Cardiac fibroblast (primary cell): ENCODE measurements at regions not wholly inside any gene's neighbourhood (a gene's known extent, or its start where the extent isn't known, plus 50 kb on each side); places are given as distances from the start of the nearest gene placed in this dataset.

Source experiments
- DNase-seq, 2 donors: peaks; one replicate each; pipeline versions ENCODE4 v3.0.0 to v3.0.0-alpha.2; 2010; ENCODE audit warnings: low read depth in 2 of 2
- H3K4me3 ChIP-seq, 2 donors: replicated peaks in 1 of 2; 1 replicate in 1 of 2; 2 replicates in 1 of 2; pipeline ENCODE4 v1.5.1; 2011; ENCODE audit warnings: low read depth in 2 of 2, low read length in 2 of 2, mild to moderate bottlenecking in 2 of 2, moderate library complexity in 1 of 2
- CTCF ChIP-seq: IDR thresholded peaks from one replicate; pipeline ENCODE4 v1.5.1; 2011; ENCODE audit warnings: low read depth, mild to moderate bottlenecking, low read length, inconsistent platforms

- TF ChIP-seq CTCF: no peak
- no peak overlapping the region for H3K4me3 ChIP-seq
- DNase-seq: no peak
Observed at GRCh38 chr13:88303157-88303556, 632.0 kb downstream of the SLITRK5 start.

GRCh38 chr13:88303605-88304004, 632.4 kb downstream of the SLITRK5 start:
- DNase-seq: no peak
- no peak for TF ChIP-seq CTCF
- H3K4me3 ChIP-seq: no peak overlapping the region

GRCh38 chr13:88314496-88314895, 643.3 kb downstream of the SLITRK5 start:
- no peak for DNase-seq
- TF ChIP-seq CTCF: no peak
- no peak overlapping the region for H3K4me3 ChIP-seq

- no peak overlapping the region for H3K4me3 ChIP-seq
- no peak for TF ChIP-seq CTCF
- DNase-seq: no peak
Observed at GRCh38 chr13:88329066-88329465, 657.9 kb downstream of the SLITRK5 start.

GRCh38 chr13:88339271-88339741, 668.1 kb downstream of the SLITRK5 start:
- no peak for TF ChIP-seq CTCF
- DNase-seq: no peak
- H3K4me3 ChIP-seq: no peak overlapping the region

- TF ChIP-seq CTCF: no peak
- no peak overlapping the region for H3K4me3 ChIP-seq
- no peak for DNase-seq
Observed at GRCh38 chr13:88345171-88345847, 674.1 kb downstream of the SLITRK5 start.

GRCh38 chr13:88360761-88361160, 689.6 kb downstream of the SLITRK5 start:
- H3K4me3 ChIP-seq: no peak overlapping the region
- no peak for DNase-seq
- TF ChIP-seq CTCF: no peak
